Central memory CD4-positive, alpha-beta T cell (primary cell): ENCODE measurements at regions not wholly inside any gene's neighbourhood (a gene's known extent, or its start where the extent isn't known, plus 50 kb on each side); places are given as distances from the start of the nearest gene placed in this dataset.

ENCODE experiments used
- DNase-seq: peaks from one replicate; pipeline ENCODE4 v3.0.0; 2022

- DNase-seq, result peak; percentile 2
These were observed 201.0 kb upstream of the ARSJ start for GRCh38 chr4:114180481-114180880.

- no peak for DNase-seq
These were observed 205.5 kb upstream of the ARSJ start for GRCh38 chr4:114184901-114185300.

- DNase-seq, result no peak
These were observed 208.1 kb upstream of the ARSJ start for GRCh38 chr4:114187592-114187991.

- DNase-seq, result no peak
These were observed 212.0 kb upstream of the ARSJ start for GRCh38 chr4:114191496-114191895.

- no peak for DNase-seq
These were observed 213.4 kb upstream of the ARSJ start for GRCh38 chr4:114192854-114193253.

GRCh38 chr4:114193624-114194399 lies 214.4 kb upstream of the ARSJ start:
- no peak for DNase-seq

- no peak for DNase-seq
These were observed 217.2 kb upstream of the ARSJ start for GRCh38 chr4:114196606-114197005.

- DNase-seq, result no peak
These were observed 220.6 kb upstream of the ARSJ start for GRCh38 chr4:114200026-114200425.

- DNase-seq, result no peak
These were observed 225.8 kb upstream of the ARSJ start for GRCh38 chr4:114205261-114205660.

- no peak for DNase-seq
These were observed 229.2 kb upstream of the ARSJ start for GRCh38 chr4:114208574-114209151.

GRCh38 chr4:114209584-114209983 lies 230.1 kb upstream of the ARSJ start:
- DNase-seq, result no peak

GRCh38 chr4:114211556-114211955 lies 232.1 kb upstream of the ARSJ start:
- DNase-seq, result no peak

GRCh38 chr4:114217150-114217817 lies 237.8 kb upstream of the ARSJ start:
- no peak for DNase-seq

- no peak for DNase-seq
These were observed 244.1 kb upstream of the ARSJ start for GRCh38 chr4:114223580-114223979.

GRCh38 chr4:114225436-114225835 lies 246.0 kb upstream of the ARSJ start:
- DNase-seq, result no peak

GRCh38 chr4:114226179-114226578 lies 246.7 kb upstream of the ARSJ start:
- DNase-seq, result no peak

- DNase-seq, result no peak
These were observed 247.7 kb upstream of the ARSJ start for GRCh38 chr4:114226968-114227760.

- no peak for DNase-seq
These were observed 250.3 kb upstream of the ARSJ start for GRCh38 chr4:114229706-114230105.

- DNase-seq, result no peak
These were observed 256.8 kb upstream of the ARSJ start for GRCh38 chr4:114236171-114236769.

GRCh38 chr4:114237997-114238396 lies 258.6 kb upstream of the ARSJ start:
- DNase-seq, result no peak

GRCh38 chr4:114249561-114249960 lies 270.1 kb upstream of the ARSJ start:
- DNase-seq, result no peak

- DNase-seq, result no peak
These were observed 270.5 kb upstream of the ARSJ start for GRCh38 chr4:114249976-114250375.

- DNase-seq, result no peak
These were observed 271.0 kb upstream of the ARSJ start for GRCh38 chr4:114250439-114250891.
